ENCODE measurements at regions not wholly inside any gene's neighbourhood (a gene's known extent, or its start where the extent isn't known, plus 50 kb on each side); places are given as distances from the start of the nearest gene placed in this dataset.

GRCh38 chr2:120461092-120461491, 115.2 kb downstream of the INHBB start:
- FAIRE-seq = no peak

DNA sequence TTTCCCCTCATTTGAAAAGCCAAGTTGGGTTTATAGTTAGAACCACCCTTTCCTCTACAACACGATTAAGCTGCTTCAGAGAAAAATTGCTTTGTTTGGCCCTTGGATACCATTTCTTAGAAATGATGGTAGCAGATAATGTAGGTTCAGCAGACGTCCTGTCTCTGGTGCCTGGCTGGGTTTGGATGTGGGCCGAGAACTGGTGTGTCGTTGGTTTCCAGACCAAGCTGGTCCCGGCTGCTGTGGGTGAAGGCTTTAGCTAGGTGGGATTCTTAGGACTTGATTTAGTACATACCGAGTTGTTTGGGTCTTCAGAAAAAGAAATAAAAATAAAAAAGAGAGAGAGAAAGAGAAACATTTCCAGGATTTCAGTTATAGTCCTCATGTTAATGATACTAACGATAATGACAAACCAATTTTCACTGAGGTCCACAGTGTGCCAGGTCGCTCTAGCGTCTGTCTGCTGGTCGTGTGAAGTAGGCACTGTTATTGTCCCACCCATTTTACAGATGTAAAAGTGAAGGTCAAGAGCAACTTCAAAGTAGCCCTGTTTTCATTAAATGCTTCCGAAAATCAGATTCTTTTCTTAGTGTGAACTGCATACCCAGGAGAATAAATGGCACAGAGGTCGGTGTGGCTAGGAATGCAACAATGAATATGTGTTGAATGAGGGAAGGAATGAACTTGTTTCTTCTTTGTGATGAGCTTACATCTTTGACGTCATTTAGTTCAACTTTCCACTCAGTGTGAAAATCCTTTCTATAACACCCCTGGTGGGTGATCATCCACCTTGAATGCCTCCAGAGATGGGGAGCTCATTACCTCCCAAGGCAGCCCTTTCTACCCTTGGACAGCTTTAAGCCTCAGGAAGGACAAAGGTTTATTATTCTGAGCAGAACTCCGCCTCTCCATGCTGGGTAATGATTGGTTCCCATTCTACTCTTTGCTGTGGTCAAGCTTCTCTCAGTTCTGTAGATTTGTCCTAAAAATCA, 115.9 kb downstream of the INHBB start:
- FAIRE-seq = no peak

- no peak for FAIRE-seq
Observed at GRCh38 chr2:120463527-120463926, 117.6 kb downstream of the INHBB start.

GRCh38 chr2:120463996-120464395, 118.1 kb downstream of the INHBB start:
- FAIRE-seq = no peak

DNA sequence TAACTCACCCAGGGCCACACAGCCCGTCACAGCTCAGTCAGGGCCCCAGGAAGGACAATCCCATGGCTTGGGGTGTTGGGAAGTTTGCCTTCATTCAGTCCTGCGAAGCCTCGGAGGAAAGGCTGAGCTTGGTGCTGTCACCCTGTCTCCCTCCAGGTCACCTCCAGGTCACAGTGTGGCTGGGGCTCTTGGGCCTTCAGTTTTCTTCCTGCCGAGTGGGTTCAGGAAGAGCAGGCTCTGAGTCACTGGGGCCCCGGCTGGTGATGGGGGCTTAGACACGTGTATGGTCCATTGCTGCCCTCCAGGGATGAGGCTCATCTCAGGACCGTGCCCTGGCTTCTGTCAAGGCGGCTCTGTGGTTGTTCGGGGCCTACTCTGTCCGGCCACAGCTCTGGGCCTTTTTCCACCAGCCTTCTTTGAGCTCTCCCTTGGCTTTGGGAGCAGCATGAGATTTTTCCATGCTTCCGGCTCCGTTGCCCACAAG, 118.6 kb downstream of the INHBB start:
- FAIRE-seq = no peak

DNA sequence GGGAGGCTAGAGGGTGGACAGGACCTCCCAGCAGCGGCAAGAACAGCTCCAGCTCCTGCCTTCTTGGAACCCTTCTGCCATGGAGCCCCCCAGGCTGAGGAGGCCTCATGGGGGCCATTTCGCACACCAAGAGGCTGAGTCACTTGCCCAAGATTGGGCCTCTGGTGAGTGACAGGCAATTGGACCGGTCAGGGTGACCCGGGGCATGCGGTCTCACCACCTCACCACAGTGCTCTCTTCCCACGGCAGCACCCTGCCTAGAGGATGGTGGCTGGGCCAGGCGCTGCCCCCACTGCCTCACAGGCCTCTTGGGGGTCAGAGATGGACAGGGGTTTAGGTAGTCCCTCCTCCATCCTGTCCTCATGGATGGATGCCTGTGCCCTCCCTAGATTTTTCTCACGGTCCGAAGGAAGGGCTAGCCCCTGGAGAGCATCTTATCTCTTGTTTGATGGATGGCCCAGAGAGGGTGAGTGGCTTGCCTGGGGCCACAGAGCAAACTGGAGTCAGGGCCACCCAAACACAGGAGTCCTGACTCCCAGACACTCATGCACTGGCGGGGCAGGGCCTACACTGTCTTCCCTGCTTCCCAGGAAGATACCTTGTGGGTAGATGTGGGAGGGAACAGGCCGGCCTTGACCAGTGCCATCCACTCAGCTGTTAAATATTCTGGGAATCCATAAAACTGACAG, 119.2 kb downstream of the INHBB start:
- FAIRE-seq = no peak

GRCh38 chr2:120465701-120465988, 119.7 kb downstream of the INHBB start:
- FAIRE-seq = no peak

DNA sequence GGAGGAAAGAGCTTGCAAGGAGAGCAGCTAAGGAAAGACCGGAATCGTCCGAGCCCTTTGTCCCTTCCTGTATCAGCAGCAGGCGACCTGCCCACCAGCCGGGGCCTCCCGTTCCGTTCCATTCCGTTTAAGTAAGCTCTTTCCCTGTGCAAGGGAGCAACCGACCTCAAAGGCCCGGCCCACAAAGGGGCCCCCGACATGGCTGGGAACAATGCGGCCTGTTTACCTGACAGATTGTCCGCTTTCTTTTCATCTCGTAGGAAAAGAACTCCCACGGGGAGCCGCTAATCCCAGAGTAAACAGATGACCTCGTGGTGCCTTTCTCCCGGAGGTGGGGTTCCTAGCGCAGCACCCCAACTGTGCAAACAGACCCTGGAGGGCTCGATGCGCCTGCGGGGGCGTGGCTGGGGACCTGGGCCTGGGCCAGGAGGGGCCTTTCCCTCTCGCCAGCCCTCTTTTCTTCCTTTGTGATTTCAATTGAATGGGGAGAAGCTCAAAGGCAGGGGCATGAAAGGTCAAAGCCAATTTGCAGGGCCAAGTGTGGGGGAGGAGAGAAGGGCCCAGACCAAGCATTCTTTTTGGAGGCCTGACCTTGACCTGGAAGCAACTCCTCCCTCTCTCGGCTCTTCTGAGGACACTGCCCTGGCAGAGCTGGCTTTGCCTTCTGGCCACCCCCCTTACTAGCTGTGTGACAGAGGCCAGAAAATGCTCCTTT, 120.2 kb downstream of the INHBB start:
- FAIRE-seq = no peak

DNA sequence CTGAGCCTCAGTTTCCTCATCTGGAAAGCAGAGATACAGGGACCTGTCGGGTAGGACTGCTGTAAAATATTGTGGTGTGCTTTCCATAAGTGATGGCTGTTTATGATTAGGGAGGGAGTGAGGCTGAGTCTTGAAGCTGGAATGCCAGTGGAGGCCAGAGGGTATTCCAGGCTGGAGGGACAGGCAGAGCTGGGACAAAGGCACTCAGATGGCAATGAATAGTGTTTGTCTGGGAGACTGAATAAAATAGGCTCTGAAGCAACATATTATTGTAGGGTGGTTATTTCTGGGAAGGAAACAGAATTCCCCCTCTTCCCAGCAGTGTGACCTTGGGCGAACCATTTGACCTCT, 120.7 kb downstream of the INHBB start:
- FAIRE-seq = no peak

DNA sequence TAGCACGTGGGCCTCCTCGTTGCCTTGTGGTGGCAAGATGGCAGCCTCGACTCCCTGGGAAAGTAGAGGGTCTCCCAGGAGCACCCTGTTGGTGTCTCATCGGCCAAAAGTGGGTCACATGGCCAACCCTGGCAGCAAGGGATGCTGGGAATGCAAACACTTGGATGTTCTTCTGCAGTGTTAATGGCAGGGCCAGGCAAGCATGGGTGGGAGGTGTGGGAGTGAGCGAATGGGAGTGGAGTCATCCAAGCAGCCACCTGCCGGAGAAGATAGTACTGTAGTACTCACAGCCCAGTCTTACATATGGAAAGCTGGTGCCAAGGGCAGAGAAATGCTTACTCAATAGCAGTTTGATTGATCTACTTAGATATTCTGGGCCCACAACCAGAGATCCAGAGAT, 122.2 kb downstream of the INHBB start:
- FAIRE-seq = no peak

DNA sequence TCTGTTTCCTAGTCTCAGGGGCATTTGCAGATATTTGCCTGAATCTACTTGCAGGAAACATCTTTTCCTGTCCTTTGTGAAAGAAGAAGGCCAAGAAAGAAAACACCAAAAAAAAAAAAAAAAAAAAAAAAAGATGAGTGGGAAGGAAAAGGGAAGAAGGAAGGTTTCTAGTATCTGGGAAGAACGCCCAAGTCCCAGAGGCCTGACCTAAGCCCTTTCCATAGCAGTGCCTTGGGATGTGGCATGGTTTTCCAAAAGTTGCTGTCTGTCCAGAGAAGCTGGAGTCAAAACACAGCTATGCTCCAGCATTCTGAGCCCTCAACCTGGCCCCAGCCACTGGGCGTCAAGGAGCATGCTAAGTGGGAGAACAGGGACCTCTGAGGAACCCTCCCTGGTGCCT, 123.5 kb downstream of the INHBB start:
- FAIRE-seq = peak; percentile 63

DNA sequence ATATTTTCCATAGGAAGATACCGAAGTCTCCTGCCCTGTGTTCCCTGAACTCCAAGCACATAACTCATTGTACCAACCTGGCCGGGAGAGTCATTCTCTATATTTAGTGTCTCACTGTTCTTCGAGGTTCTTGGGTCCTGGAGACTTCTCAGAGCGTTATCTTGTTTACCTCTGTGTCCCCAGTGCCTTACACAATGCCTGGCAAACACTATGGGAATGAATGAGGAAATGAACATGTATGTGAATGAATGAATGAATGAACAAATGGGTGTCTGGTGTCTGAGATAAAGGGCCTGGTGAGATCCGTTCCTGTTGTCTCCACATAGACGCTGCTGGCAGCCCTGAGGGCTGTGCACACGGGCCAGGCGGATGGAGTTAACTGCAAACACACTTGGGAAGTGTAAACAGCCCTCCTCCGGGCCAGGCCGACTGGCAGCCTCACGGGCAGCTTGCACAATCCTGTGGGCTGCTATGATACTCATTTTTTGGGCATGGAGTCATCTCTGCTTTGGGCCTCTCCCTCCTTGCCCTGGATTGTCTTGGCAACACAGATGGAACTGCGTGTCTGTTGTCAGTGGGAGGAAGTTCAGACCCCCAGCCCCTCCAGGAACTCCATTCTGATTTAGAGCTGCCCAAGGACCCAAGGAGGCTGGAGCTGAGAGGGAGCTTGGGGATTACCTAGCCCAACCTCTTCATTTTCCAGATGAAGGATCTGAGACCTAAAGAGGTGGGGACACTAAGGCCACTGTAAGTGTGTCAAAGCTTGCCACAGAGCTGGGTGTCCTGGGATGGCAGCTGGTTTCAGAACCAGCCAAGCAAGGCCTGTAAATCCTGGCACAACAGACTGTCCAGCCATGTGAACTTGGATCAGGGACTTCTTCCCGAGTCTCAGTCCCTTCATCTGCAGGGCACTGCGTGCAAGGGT, 124.4 kb downstream of the INHBB start:
- FAIRE-seq = no peak

DNA sequence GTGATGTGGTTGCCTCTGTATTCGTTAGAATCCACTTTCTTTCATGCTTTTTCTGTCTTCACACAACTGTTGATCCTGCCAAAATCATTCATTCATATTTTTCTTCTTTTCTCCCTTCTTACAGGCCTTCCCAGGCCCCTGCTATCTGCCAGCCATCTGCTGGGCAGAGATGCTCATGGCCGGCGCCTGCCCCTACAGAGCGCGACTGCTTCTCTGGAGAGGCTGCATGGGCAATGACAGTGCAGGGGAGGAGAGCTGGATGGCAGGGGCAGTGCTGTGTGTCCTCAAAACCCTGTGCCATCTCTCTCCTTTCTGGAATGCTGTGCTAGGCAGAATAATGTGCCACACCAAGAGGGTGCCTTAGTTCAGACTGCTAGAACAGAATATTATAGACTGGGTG, 125.2 kb downstream of the INHBB start:
- FAIRE-seq = no peak

DNA sequence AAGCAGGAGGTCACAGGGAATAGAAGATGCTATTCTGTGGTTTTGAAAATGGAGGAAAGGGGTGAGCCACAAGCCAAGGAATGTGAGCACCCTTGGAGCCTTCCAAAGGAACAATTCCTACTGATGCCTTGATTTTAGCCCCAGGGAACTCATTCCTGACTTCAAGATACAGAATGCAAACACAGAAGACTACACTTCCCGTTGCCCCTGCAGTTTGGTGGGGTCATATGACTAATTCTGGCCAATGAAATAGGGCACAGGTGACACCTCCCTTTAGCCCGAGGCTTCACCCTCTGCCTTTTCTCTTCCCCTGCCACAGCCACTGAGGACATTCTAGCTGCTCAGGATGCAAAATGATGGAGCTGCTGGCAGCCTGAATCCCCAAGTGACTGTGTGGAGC, 126.1 kb downstream of the INHBB start:
- no peak for FAIRE-seq

- no peak for FAIRE-seq
Observed at GRCh38 chr2:120472891-120473309, 127.0 kb downstream of the INHBB start.

DNA sequence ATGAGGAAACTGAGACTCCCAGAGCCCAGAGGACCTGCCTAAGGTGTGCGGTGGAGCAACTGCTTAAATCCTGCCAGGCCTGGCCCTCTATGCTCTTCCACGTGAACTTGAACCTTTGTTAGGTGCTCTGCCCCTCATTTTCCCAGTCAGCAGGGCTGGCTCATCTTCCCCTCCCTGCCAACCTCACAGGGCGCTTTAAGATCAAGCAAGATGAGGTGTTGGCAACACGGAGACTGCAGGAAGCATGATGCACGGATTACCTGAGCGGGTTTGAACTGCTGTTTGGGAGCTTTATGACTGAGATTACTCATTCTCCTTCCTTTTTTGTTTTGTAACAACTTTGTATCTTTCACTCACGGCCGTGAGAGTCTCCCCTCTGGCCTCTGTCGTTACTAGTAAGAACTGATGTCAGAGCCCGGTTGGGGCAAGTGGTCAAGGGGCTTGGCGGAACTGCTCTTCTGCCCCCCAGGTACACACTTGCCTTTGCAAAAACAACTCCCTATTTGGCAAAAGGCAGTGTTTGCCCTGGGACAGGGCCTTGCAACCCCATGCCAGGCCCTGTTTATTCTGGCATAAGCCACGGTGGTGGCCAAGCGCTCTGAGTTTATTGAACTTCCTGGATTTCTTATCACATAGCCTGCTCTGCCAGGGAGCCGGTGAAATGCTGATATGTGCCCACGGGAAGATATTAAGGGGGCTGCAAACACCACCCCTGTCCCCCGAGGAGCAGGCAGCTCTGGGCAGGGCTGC, 127.8 kb downstream of the INHBB start:
- no peak for FAIRE-seq

- FAIRE-seq = no peak
Observed at GRCh38 chr2:120474486-120474885, 128.6 kb downstream of the INHBB start.

- no peak for FAIRE-seq
Observed at GRCh38 chr2:120476141-120476540, 130.2 kb downstream of the INHBB start.

DNA sequence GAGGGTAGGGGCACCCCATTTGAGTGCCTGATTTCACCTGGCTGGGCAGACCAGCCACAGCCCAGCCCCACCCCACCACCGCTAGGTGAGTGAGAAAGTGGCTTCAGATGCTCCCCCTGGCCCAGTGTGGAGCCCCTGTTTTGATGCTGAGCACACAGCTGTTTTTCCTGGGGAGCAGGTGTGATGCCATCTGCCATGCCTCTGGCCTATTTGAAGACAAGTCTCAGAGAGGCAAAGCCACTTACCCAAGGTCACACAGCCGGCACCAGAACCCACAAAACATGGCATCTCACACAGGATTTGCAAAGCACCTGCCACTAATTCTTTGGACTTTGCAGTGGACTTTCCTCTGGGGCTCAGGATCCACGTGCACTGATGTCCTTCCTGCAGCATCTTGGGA, 131.3 kb downstream of the INHBB start:
- FAIRE-seq = no peak

GRCh38 chr2:120477831-120478481, 132.0 kb downstream of the INHBB start:
- FAIRE-seq = no peak

- FAIRE-seq = no peak
Observed at GRCh38 chr2:120480346-120480902, 134.5 kb downstream of the INHBB start.

All from endometrium (tissue), 2 donors.